ENCODE measurements at regions not wholly inside any gene's neighbourhood (a gene's known extent, or its start where the extent isn't known, plus 50 kb on each side); places are given as distances from the start of the nearest gene placed in this dataset.
"Not testable (repeated sequence)": the region's sequence is repeated elsewhere in the genome, so short reads cannot be mapped to it uniquely, and the experiment has no call there.

GRCh38 chr18:30419399-30419798, 623.1 kb downstream of the DSC3 start:
- DNase-seq = not testable (repeated sequence)

DNA sequence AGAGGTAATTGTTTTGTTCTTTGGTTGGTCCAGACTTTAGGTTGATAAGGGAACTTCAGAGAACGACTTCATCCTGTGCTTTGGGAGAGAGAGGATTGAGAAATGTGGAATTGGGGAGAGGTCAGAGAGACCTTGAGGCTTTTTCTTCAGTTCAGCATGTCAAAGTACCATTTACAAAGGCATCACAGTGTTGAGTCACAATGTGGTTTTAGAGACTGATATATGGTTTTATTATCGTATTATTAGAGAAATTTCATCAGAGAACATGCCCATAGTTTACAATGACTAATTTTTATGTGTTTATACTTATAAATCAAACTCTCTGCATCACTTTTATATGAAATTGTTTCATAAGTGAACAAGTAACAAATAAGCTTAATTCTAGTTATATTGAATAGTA, 626.6 kb downstream of the DSC3 start:
- no peak for DNase-seq

DNA sequence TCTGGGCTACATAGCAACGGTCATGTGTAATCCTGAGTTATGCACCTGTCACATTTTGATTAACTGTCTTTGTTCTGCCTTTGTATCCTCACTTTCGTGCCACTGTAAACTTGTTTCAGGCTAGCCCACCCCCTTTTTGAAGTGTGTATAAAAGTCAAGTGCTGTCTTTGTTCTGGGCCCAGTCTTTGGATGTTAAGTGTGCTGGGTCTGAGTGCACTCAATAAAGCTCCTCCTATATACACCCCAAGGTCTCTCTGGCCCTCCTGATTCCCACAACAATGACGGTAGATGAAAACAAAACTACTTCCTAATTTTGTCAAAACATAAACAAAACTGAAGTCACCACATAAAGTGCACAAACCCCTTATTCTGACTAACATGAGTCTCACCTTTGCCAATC, 633.4 kb downstream of the DSC3 start:
- DNase-seq = no peak

GRCh38 chr18:30406728-30407127, 635.8 kb downstream of the DSC3 start:
- peak; percentile 13 for DNase-seq

DNA sequence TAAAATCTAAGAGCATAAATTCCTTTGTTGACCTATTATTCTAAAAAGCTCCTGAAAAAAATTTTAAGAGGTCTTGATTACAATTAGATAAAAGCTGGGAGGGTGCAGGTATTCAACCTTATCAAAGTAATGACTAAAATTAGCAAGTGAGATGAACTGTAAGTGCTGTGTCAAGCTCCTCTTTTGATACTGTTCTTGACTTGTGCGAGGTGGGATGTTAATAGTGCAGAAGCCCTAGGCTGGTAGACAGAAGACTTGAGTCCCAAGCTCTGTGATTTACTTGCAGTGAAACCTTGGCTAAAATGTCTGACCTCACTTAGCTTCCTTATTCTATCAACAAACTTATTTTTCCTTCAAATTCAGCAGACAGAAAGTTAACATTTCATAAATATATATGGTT, 637.5 kb downstream of the DSC3 start:
- DNase-seq = no peak

DNA sequence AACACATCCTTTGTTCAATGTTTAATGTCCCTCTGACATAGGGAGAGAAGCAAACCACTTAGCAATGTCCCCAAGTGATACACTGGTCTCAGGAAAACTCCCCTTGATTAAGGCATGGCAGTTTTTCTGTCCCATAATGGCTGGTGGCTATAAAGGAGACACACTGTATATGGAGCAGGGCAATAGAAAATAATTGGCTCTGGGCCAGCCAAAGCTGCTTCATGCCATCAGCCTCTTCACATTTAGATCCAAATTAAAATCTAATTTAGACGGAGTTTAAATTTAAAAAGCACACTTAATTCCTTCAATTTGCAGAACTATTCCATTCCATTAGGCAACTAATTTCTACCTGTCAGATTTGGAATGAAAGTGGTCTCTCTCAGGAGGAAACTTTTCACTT, 638.1 kb downstream of the DSC3 start:
- no peak for DNase-seq

DNA sequence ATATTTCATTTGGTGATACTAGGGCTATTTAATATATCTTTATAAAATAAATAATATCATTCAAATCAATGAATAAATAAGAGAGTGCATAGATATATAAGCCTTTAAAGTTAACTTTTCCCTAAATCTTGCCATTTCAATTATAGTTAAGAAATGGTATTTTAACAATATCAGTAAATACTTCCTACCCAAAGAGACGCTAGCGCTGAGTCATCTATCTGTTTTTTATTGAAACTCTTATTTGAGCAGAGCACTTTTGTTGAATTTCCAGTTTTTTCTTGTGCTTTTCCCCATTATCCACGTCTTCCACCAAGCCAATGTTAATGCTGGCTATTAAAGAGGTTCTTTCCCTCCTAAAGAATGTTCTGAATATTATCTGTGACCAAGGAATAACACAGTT, 639.3 kb downstream of the DSC3 start:
- no peak for DNase-seq

DNA sequence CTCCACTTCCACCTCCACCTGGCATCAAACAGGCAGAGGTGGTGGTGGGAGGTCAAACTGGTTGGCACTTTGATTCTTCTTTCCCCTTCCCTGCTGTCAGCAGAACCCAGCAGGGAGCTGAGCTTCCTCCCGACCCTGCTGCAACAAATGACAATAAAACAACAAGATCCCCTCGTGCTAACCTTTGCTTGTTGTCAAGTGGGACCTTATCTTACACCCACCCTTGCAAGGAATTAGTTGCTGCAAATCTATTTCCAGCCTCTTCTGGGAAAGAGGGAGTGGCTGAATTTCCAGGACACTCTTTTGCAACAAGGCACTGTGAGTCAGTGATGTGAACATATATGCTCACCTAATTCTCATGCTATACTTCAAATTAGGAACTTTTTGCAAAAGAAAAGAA, 655.1 kb downstream of the DSC3 start:
- DNase-seq = no peak

DNA sequence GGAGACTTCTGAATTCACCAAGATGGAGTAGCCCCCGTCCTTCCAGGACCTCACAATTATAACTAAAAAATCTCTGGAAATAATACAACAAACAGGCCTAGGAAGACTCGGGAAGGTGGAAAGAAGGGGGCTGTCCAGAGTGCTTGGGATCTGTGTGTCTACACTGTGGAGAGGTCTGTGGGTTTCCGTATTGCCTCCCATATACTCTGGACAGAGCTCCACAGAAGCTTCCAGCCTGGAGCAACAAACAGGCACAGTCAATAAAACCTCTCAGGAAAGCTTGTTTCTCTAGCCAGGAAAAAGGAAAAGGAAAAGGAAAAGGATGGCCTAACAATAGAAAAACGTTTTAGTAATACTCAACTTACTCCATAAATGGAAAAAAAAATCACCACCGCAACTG, 655.9 kb downstream of the DSC3 start:
- DNase-seq = no peak

- no peak for DNase-seq
These were observed 656.9 kb downstream of the DSC3 start for GRCh38 chr18:30385684-30386083.

DNA sequence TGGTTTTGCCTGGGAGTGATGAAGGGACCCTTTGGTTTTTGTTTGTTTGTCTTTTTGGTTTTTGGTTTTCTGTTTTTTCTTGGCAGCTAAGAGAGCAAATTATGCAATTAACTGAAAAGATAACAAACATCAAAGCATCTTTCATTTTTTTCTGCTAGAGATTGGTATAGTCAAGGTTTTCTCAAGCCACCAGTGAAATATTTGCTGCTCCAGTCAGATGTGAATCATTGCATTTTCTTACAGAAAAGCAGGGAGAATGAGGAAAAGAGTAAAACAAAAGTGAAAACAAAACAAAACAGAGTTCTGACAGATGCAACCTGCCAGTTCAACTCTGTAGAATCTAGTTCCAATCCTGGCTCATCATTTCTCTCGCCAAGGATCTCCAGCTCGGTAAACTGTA, 660.7 kb downstream of the DSC3 start:
- DNase-seq = no peak

DNA sequence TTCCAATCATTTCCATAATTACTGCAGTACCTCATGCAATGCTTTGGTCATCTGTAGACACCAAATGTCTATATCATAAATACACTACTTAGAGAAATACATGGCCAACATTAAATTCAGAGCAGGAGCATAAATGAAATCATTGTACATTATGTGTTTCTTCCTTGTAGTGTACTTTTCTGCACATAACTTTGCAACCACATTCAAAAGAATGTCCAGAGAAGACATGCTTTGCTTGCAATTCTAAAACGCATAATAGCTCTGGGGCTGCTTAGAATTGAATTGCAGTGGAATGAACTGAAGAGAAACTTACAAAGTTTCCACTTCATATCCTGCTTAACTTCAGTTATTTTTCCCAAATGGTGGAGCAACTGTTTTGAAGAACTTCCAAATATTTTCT, 664.4 kb downstream of the DSC3 start:
- DNase-seq = no peak

DNA sequence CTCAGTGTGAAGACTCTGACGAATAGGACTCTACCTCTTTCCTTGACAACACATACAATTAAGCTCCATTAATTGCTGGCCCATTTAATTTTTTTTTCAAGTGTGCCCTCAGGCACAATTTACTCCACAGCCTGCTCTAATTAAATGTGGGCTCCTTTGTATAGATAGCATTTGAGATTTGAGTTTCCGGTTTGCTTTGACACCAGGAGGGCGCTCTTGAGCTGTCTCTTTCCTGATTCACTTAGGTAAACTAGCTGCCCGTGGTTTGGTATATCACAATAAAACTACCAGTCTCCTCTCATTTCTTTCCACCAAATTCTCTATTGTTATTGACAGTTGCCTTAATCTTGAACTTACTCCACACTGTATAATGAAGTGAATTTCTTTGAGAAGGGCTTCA, 666.0 kb downstream of the DSC3 start:
- no peak for DNase-seq

DNA sequence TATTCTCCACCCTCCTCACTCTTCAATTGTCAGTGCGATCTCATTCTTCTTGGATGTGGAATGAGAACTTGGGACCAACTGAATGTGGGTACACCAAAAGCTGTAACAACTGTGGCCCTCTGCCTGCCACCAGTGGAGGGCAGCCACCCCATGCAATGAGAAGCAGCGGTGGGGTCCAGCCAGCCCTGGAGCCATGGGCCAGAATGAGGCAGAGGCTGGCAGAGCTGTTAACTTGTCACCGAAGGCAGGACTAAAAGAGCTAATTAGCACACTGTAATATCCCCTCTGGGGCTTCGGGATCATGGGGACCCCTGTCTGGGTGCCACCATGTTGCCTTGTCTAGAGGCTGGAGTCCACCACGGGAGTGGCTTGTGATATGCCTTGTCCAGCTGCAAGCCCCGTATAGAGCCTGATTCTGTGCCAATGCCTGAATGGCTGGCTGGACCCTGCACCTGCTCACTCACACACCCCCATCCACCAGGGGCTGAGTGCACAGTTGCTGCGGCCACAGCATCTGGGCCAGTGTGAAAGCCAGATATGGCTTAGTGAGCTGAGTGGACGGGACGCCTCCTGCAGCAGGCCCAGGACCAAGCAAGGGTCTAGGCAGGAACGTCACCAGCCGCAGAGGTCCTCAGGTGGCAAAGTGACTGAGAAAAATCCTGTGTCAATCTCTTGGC, 680.5 kb downstream of the DSC3 start:
- DNase-seq = no peak

DNA sequence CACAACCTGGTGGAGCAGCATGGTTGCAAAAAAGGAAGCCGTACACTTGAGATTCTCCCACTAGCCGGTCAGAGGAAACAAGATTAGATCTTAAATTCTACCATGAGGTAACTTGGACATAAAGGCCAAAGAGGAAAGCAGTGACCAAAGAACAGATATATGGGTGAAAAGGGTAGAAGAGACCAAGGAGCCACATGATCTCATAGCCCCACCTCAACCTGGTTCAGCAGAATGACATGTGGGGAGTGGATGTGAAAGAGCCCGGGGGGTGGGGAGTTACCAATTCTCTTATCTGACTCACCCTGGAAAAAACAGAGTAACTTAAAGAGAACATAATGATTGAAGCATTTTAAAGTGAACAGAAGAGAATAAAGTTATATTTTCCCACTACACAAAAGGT, 683.0 kb downstream of the DSC3 start:
- DNase-seq = no peak

- peak; percentile 30 for DNase-seq
These were observed 684.0 kb downstream of the DSC3 start for GRCh38 chr18:30358555-30358954.

GRCh38 chr18:30352551-30353168, 689.9 kb downstream of the DSC3 start:
- no peak for DNase-seq

DNA sequence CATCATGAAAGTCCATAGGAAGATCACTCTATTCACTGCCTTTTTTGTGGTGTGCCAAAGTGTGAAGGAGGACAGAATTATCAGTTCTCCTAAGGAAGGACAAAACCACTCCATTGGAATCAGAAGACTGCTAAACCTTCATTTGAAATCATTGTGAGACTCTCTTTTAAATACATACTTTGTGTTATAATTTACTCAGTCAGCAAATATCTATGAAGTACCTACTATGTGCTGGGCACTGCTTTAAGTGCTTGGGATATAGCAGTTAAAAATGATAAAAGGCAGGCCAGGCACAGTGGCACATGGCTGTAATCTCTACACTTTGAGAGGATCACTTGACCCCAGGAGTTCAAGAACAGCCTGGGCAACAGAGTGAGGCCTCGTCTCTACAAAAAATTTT, 692.3 kb downstream of the DSC3 start:
- no peak for DNase-seq

DNA sequence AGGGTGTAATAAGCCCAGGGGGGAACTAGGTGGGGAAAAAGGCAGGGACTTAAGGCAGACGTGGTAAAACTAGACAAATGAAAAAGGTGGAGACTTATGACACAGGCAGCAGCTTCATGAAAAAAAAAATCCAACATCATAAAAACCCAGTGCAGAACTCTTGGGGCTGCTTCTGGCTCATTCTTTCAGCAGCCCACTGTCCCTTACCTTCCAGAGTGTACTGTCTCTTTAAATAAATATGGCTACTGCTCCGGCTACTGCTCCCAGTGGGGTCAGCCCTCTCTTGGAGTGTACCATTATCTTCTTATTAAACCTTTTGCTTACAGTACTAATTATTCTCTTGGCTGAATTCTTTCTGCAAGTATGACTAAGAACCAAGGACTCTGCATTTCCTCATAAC, 699.5 kb downstream of the DSC3 start:
- DNase-seq = no peak

DNA sequence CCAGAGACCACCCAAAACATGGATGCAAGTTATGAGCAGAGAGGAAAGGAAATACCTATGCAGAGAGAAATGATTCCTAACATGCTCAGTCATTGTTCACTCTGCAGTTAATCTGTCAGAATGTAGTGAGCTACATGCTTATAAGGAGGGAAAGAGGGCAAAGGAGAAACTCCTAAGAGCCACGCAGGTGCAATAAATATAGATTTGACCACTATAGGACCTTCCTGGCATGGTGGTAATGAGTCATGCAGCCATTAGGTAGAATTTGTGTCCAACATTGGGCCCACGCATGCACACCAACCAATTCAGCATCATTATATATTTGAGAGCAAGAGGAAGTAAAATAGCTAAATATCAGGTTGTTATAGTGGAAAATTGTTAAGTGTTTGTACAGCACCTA, 699.9 kb downstream of the DSC3 start:
- DNase-seq = no peak

GRCh38 chr18:30334781-30335180, 707.8 kb downstream of the DSC3 start:
- DNase-seq = no peak

GRCh38 chr18:30333310-30333709, 709.2 kb downstream of the DSC3 start:
- no peak for DNase-seq

DNA sequence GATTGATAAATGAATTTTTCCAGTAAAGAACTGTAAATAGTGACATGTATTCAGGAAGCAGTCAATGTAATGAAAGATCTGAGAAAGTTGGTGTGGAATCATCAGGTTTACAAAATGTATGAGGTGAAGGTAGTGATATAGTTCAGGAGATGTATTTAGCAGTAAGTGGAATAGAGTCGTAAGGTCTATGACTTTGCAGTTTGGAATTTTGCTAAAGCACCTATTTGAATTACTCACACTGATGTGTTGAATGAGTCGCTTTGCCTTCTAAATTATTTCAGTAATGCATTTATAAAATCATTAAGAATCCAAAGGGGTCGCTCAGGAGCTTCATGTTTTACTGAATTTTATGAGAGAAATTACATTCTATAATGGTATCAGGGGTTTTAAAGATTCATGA, 713.7 kb downstream of the DSC3 start:
- no peak for DNase-seq

DNA sequence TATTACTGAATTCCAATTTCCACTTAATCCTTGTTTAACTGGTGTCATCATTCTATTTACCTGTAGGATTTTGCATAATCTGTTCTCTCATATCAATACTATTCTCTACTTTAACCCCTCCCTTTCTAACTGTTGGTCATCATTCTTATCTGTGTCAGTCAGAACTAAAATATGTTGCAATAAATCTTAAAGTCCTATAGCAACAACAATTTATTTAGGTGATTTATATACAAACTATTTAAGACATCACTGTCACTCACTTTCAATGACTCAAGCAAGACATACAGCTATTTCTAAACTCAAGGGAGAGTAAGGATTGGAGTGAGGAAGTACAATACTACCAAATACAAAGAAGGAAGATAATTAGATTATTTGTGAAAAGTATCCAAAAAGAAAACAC, 740.4 kb downstream of the DSC3 start:
- no peak for DNase-seq

GRCh38 chr18:30298769-30299168, 743.8 kb downstream of the DSC3 start:
- DNase-seq = no peak

Measured in KG1 (cell line).